NCI-H2196 treated with DMSO at 0.1 percent for 48 hours (cell line): ENCODE measurements at regions not wholly inside any gene's neighbourhood (a gene's known extent, or its start where the extent isn't known, plus 50 kb on each side); places are given as distances from the start of the nearest gene placed in this dataset.

Experiments used
- DNase-seq: peaks from one replicate; lab custom pipeline; 2025; ENCODE audit not compliant: unreplicated experiment; lab: John Stamatoyannopoulos, UW

DNA sequence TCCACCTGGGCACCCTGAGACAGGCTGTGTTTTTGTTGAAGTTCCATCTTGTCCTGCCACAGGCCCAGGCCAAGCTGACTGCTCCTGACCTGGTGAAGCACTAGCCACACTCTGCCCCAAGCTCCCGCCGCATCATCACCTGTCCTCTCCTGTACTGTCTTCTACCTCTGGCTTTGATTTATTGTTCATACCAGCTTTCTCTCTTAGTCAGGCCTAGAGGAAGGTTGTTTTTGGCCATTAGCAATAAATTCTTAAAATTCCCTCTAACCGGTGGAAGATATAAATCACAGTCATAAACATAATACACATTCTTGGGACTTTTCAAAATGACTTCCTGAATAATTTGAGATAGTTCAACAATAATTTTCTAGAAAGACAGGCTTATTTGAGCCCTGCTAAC lies 169.4 kb downstream of the DAD1 start:
- DNase-seq: no peak

- DNase-seq: no peak
Measured at GRCh38 chr14:22418631-22419030, 170.4 kb downstream of the DAD1 start.

GRCh38 chr14:22417914-22418313 lies 171.1 kb downstream of the DAD1 start:
- DNase-seq: no peak

DNA sequence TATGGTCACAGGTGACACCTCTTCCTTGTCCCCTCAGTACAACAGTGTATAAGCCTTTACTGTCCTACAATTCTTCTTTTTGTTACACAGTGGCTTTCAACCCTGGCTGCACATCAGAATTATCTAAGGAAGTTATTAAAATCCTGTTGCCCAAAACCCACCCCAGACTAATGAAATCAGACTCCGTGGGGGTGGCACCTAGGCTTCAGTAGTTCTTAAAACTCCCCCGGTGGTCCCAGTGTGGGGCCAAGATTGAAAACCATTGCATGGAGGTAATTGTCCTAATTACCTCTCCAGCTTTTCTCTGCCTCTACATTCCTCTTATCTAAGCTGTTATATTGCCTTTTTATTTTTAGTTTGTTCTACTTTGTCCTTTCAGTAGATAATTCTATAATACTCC lies 172.8 kb downstream of the DAD1 start:
- no peak for DNase-seq

DNA sequence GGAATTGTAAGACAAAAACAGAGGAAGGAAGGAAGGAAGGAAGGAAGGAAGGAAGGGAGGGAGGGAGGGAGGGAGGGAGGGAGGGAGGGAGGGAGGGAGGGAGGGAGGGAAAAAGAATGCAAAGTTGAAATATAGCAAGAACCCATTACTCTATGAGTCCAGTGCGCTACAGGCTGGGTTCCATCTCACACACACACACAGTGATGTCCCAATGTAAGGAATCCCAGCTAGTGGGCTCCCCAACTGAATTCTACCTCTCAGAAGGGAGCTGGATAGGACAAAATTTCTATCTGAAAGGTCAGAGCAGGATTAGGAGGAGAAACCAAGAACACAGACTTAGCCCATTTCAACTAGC lies 173.4 kb downstream of the DAD1 start:
- no peak for DNase-seq

DNA sequence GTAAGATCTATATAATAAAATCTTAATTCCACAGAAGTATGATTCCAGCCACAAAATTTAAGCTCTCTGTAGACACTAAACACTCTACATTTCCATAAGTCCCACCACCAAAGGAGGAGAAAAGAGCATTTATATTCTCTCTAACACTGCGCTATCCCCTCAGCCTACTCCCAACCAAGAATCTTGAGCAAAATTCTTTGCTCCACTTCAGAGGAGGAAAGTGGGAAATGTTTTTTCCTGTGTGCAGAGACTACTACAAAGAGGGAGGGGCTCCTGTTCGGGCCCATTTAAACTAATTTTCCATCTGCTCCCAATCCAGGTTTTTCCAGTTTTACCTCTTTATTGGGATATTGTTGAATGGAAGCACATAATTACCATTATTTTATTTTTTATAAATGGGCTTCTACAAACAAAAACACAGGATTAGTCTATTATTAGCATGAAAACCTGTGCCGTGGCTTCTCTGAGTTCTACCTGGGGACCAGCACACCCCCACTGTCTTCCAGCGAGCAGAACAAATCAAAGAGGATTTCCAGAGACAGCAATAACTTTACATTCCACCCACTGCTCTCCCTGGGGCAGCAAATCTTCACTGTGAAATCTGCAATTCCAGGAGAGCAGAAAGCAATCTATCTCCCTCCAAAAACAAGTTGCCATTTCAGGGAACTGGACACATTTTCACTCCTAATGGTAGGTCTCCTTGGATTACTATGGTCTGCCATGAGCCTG lies 174.0 kb downstream of the DAD1 start:
- DNase-seq: no peak

- no peak for DNase-seq
Measured at GRCh38 chr14:22412926-22413411, 176.1 kb downstream of the DAD1 start.

DNA sequence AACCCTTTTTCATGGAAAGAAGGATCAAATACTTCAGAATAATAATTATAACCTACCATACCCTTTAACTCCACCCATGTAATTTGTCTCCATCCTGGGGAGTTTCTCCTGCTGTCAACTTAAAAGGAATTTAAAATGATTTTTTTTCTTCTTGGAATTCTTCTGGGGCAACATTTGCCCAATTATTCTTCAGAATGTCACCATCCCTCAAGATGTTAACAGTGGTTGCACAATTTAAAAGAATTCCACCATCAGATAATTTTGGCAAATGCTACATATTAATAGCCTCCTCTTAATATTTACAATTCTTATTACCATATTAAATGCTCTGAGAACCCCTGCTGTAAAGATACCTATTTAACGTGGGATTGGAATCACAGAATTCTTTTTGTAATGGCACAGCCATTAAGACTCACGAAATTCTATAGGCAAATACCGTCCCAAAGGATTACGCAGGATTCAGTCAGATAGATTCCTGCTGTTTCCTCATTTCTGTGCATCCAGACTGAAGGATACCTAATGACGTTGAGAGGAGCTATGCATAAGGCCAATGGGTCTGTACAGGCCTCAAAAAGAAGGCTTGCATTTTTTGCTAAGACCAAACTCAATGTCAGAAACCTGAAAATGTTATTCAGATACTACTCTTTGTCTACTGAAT lies 177.5 kb downstream of the DAD1 start:
- DNase-seq: no peak

GRCh38 chr14:22410497-22410896 lies 178.5 kb downstream of the DAD1 start:
- no peak for DNase-seq

GRCh38 chr14:22409006-22409405 lies 180.0 kb downstream of the DAD1 start:
- no peak for DNase-seq

- no peak for DNase-seq
Measured at GRCh38 chr14:22408547-22408946, 180.5 kb downstream of the DAD1 start.

GRCh38 chr14:22407033-22407432 lies 182.0 kb downstream of the DAD1 start:
- no peak for DNase-seq

GRCh38 chr14:22405201-22405600 lies 183.8 kb downstream of the DAD1 start:
- no peak for DNase-seq

DNA sequence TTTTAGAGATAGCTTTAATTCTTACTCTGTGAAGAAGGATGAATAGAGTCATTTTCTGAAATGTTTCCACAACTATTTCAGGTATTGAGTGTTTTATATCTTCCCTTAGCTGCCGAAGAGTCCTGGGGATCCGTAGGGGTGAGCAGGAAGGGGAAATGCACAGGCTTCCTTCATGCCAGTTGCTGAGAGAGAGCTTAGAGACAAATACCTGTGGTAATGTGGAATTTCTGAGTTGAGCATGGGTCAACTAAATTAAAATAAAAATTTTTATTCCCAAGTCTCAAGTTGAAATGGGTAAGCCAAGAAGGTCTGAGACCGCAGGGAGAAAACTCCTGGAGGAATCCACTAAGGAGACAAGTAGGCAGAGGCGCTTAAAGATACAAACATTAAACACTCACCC lies 185.7 kb downstream of the DAD1 start:
- DNase-seq: no peak

DNA sequence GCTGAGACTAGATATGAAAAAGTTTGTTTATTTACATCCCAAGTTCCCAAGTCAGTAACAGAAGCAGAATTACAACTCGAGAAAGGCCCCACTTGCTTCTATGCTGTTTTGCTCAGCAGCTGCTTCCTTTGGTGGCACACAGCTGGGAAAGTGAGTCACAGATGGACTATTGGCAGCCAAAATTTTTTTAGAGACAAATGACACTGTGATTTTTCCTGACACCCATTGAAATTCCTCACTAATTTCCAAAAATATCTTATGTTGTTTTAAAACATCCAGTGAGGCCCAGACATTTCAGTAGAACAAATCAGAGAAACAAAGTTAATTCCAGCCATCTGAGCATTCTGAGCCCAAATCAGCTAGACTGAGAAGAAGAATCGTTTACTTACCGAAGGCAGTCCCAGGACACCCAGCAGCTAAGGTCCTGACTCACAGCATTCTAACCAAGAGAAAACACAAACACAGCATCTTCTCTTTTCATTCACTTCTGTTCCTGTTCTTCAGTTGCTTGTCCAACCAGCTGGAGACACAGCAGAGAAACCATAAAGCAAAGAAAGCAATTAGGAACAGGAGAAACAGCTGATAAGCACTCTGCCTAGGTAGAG lies 188.3 kb downstream of the DAD1 start:
- DNase-seq: no peak

GRCh38 chr14:22399776-22400175 lies 189.2 kb downstream of the DAD1 start:
- DNase-seq: no peak

- no peak for DNase-seq
Measured at GRCh38 chr14:22397221-22397737, 191.7 kb downstream of the DAD1 start.

GRCh38 chr14:22395803-22396202 lies 193.2 kb downstream of the DAD1 start:
- DNase-seq: no peak

DNA sequence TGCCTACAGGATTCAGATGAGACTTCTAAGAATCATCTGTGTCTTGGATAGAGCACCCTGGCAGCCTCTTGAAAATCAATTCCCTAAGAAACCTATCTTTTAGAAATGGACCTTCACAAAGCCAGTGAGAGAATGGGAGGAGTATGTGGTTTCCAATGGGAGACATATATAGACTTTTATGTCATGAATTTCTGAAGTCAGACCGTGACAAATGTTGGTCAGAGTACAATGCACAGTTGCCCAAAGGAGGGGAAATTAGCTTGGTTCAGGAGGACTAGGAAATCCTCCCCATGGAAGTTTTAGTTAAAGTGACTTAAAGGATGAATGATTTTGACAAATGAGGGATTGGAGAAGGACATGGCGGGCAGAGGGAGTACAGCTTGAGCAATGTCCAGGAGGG lies 194.4 kb downstream of the DAD1 start:
- no peak for DNase-seq

DNA sequence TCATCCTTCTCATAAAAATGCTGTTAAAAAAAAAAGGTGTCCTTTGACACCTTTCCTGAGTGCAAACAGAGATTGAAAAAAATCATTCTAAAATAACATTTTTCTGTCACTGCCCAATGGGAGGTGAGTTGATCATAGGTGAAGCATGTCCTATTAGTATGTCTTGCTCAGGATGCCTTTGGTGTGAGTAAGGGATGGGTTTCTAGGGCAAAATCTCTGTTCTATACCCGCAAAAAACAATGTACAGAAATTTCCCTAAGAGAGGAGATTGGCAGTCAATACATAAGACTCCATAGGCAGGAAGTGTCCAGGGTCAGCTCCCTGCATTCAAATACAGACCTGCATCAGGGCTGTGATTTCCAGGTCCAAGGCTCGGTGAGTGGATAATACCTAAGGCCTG lies 195.2 kb downstream of the DAD1 start:
- DNase-seq: no peak

DNA sequence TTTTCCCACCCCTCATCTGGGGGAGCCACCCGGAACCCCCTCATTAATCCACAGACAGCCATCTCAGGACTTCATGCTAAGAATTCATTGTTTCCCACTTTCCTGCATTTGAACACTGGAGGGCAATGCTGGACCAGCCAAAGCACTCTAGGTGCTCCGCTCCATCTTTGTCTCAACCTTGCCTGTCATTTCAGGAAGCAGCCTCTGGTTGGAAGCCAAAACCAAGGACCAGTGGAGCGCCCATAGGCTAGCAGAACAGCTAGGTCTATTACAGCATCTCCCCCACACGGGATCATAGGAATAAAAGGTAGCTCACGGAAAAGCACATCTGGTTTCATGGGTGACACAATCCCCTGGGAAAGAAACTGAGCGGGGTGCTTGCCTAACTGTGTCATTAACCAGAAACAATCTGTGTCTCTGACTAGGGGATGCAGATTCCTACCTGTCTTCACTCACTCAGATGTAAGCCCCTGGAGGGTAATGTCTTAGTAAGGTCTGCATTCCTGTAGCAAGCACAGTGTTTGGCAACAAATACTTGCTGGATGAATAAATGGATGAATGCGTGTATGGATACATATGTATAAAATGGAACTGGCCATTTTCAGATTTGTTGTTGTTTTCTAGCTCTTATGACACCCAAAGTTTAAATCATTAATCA lies 197.0 kb downstream of the DAD1 start:
- DNase-seq: peak; percentile 8
